Keratinocyte (primary cell): ENCODE measurements at regions not wholly inside any gene's neighbourhood (a gene's known extent, or its start where the extent isn't known, plus 50 kb on each side); places are given as distances from the start of the nearest gene placed in this dataset.

Source experiments
- DNase-seq: peaks from one replicate; pipeline ENCODE4 v3.0.0-alpha.2; 2011; ENCODE audit warnings: low read depth, missing footprints, low spot score
- FAIRE-seq: peaks from 2 replicates; lab custom pipeline; 2011; peaks lifted over from hg19 to GRCh38; lab: Jason Lieb, UNC
- H2AFZ ChIP-seq: 2 replicates; pipeline ENCODE4 v1.6.0; 2012; ENCODE audit warnings: low read length, control low read depth, inconsistent platforms; ENCODE audit not compliant: control insufficient read depth
- H3K27ac ChIP-seq: 2 replicates; pipeline ENCODE4 v1.5.1; 2011; ENCODE audit warnings: low read length; ENCODE audit not compliant: control insufficient read depth, insufficient read depth
- H3K27me3 ChIP-seq: 3 replicates; pipeline ENCODE4 v1.6.0; 2011; ENCODE audit warnings: low read length; ENCODE audit not compliant: control insufficient read depth, insufficient read depth; ENCODE audit errors: extremely low read depth
- H3K36me3 ChIP-seq, 2 experiments: 2 replicates in 1 of 2; 3 replicates in 1 of 2; pipeline ENCODE4 v1.5.1; 2011; ENCODE audit warnings: low read length in 2 of 2, mild to moderate bottlenecking in 1 of 2; ENCODE audit not compliant: control insufficient read depth in 2 of 2, insufficient read depth in 2 of 2; ENCODE audit errors: extremely low read depth in 1 of 2
- H3K4me1 ChIP-seq: 3 replicates; pipeline ENCODE4 v1.5.1; 2011; ENCODE audit warnings: low read length; ENCODE audit not compliant: control insufficient read depth, insufficient read depth; ENCODE audit errors: extremely low read depth
- H3K4me2 ChIP-seq: 3 replicates; pipeline ENCODE4 v1.6.0; 2011; ENCODE audit warnings: low read depth, low read length; ENCODE audit not compliant: control insufficient read depth, insufficient read depth; ENCODE audit errors: extremely low read depth
- H3K4me3 ChIP-seq, 3 experiments: fragments of 200-600 bp in 1 of 3; sonication (generic) in 1 of 3; 2 replicates in 2 of 3; 3 replicates in 1 of 3; pipeline ENCODE4 v1.5.1; 2011 to 2016; ENCODE audit warnings: low read length in 3 of 3, mild to moderate bottlenecking in 3 of 3, control low read depth in 2 of 3, inconsistent platforms in 1 of 3, low read depth in 1 of 3, mixed read lengths in 1 of 3, mixed run types in 1 of 3, moderate library complexity in 1 of 3; ENCODE audit not compliant: control insufficient read depth in 2 of 3, insufficient read depth in 2 of 3; ENCODE audit errors: extremely low read depth in 1 of 3
- H3K79me2 ChIP-seq: 2 replicates; pipeline ENCODE4 v1.6.0; 2012; ENCODE audit warnings: low read length; ENCODE audit not compliant: control insufficient read depth, insufficient read depth
- H3K9ac ChIP-seq: 3 replicates; pipeline ENCODE4 v1.6.0; 2011; ENCODE audit warnings: low read length; ENCODE audit not compliant: control insufficient read depth, insufficient read depth; ENCODE audit errors: extremely low read depth
- H3K9me1 ChIP-seq: 3 replicates; pipeline ENCODE4 v1.6.0; 2011; ENCODE audit warnings: low read length; ENCODE audit not compliant: control insufficient read depth, insufficient read depth; ENCODE audit errors: extremely low read depth
- H3K9me3 ChIP-seq: 2 replicates; pipeline ENCODE4 v1.5.1; 2012; ENCODE audit warnings: low read depth, low read length; ENCODE audit not compliant: control insufficient read depth
- H4K20me1 ChIP-seq: 3 replicates; pipeline ENCODE4 v1.6.0; 2011; ENCODE audit warnings: low read length; ENCODE audit not compliant: control insufficient read depth, insufficient read depth; ENCODE audit errors: extremely low read depth
- CTCF ChIP-seq, 3 experiments: IDR thresholded peaks in 1 of 3; conservative IDR thresholded peaks in 1 of 3; optimal IDR thresholded peaks in 1 of 3; 2 replicates in 2 of 3; 3 replicates in 1 of 3; pipeline versions ENCODE3 to v1.5.1; 2011; ENCODE audit warnings: low read length in 3 of 3, mild to moderate bottlenecking in 3 of 3, moderate library complexity in 2 of 3, control low read depth in 1 of 3, inconsistent platforms in 1 of 3; ENCODE audit not compliant: insufficient read depth in 2 of 3; ENCODE audit errors: extremely low read depth in 1 of 3
- EZH2 ChIP-seq: IDR thresholded peaks from one replicate; pipeline ENCODE4 v1.6.1; 2012; ENCODE audit warnings: inconsistent platforms, mild to moderate bottlenecking, low read length, moderate library complexity
- dilution Hi-C: fragments of 300-500 bp; cut with MboI; formaldehyde crosslinking; loops from one replicate; pipeline ENCODE4 v1.7.0; 2020; ENCODE audit warnings: low sequenced_read_pairs; ENCODE audit not compliant: extremely low pct_ligation_motif_present

GRCh38 chr4:11286533-11286932, 142.2 kb downstream of the HS3ST1 start:
- dilution Hi-C loops, result no loop called here

GRCh38 chr4:11281720-11282119, 147.0 kb downstream of the HS3ST1 start:
- no peaks in the 10 kb centered on the region for H3K27me3 ChIP-seq
- H3K9ac ChIP-seq, result no peak overlapping the region
- TF ChIP-seq CTCF (optimal IDR thresholded peaks at IDR 0.05 in 1 of 3, IDR thresholded peaks at IDR 0.05 in 1 of 3, conservative IDR thresholded peaks at IDR 0.05 in 1 of 3; ENCODE audit: extremely low read depth in 1 of 3, insufficient read depth in 2 of 3, low read length in 3 of 3), result no peak
- no peak for TF ChIP-seq EZH2
- peaks cover 3% of the 10 kb centered on the region for H3K9me3 ChIP-seq
- DNase-seq, result no peak
- FAIRE-seq, result peak; percentile 13
- no peak overlapping the region for H2AFZ ChIP-seq
- H4K20me1 ChIP-seq, result no peaks in the 10 kb centered on the region
- no peaks in the 10 kb centered on the region for H3K36me3 ChIP-seq
- no peak overlapping the region for H3K27ac ChIP-seq
- H3K4me1 ChIP-seq, result peaks cover 11% of the 10 kb centered on the region
- no peaks in the 10 kb centered on the region for H3K79me2 ChIP-seq
- H3K4me3 ChIP-seq, result no peak overlapping the region
- no peak overlapping the region for H3K4me2 ChIP-seq
- dilution Hi-C loops, result no loop called here
- H3K9me1 ChIP-seq, result no peaks in the 10 kb centered on the region

More at GRCh38 chr4:11286533-11286932, 142.2 kb downstream of the HS3ST1 start:
- DNase-seq (no peak), FAIRE-seq (no peak)
- Histone ChIP-seq H3K9ac (no peak overlapping the region), H3K4me1 (peaks cover 8% of the 10 kb centered on the region), H3K27ac (no peak overlapping the region), H3K36me3 (no peaks in the 10 kb centered on the region), H3K27me3 (no peaks in the 10 kb centered on the region), H3K9me3 (peaks cover 3% of the 10 kb centered on the region), H2AFZ (no peak overlapping the region), H3K4me3 (no peak overlapping the region), H3K4me2 (no peak overlapping the region), H3K9me1 (no peaks in the 10 kb centered on the region), H4K20me1 (no peaks in the 10 kb centered on the region), H3K79me2 (no peaks in the 10 kb centered on the region)
- TF ChIP-seq EZH2, result no peak
- no peak for TF ChIP-seq CTCF (optimal IDR thresholded peaks at IDR 0.05 in 1 of 3, IDR thresholded peaks at IDR 0.05 in 1 of 3, conservative IDR thresholded peaks at IDR 0.05 in 1 of 3; ENCODE audit: extremely low read depth in 1 of 3, insufficient read depth in 2 of 3, low read length in 3 of 3)
